Body of pancreas (tissue), 4 donors: ENCODE measurements at regions not wholly inside any gene's neighbourhood (a gene's known extent, or its start where the extent isn't known, plus 50 kb on each side); places are given as distances from the start of the nearest gene placed in this dataset.

ENCODE experiments used
- POLR2A ChIP-seq, 3 donors: fragments of 450-650 bp; IDR thresholded peaks; one replicate each; pipeline ENCODE4 v1.6.1; 2016; ENCODE audit warnings: antibody characterized with exemption in 3 of 3, mild to moderate bottlenecking in 2 of 3
- TF ChIP-seq, protein P1 (sequence below), 7 experiments: fragments of 450-650 bp in 4 of 7; fragments of 200-600 bp in 3 of 7; sonication (generic) in 3 of 7; IDR thresholded peaks; one replicate each; pipeline ENCODE4 v1.5.1; 2016 to 2019; ENCODE audit warnings: antibody characterized with exemption in 7 of 7

DNA sequence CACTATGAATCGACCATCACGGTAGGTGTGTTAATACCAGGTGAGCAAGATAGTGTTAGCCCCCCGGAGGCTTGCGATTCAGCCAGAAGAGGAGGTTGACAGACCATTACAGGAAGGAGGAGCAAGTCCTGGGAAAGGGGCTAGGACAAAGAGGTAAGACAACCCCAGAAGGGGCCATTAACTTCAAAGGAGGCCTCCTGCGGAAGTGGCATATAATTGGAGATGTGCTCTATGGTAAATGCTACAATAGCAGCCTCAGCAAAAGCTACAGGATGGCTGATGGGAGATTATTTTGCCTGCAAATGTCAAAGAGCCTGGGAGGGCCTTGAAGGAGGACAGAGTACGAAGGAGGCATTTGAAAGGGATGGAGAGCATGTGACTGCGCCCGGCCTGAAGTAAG lies 108.6 kb upstream of the CITED2 start:
- TF ChIP-seq, protein P1, sequence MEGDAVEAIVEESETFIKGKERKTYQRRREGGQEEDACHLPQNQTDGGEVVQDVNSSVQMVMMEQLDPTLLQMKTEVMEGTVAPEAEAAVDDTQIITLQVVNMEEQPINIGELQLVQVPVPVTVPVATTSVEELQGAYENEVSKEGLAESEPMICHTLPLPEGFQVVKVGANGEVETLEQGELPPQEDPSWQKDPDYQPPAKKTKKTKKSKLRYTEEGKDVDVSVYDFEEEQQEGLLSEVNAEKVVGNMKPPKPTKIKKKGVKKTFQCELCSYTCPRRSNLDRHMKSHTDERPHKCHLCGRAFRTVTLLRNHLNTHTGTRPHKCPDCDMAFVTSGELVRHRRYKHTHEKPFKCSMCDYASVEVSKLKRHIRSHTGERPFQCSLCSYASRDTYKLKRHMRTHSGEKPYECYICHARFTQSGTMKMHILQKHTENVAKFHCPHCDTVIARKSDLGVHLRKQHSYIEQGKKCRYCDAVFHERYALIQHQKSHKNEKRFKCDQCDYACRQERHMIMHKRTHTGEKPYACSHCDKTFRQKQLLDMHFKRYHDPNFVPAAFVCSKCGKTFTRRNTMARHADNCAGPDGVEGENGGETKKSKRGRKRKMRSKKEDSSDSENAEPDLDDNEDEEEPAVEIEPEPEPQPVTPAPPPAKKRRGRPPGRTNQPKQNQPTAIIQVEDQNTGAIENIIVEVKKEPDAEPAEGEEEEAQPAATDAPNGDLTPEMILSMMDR (IDR thresholded peaks at IDR 0.05): no peak
- TF ChIP-seq POLR2A (IDR thresholded peaks at IDR 0.05): no peak
